GM18868 (cell line): ENCODE measurements at regions not wholly inside any gene's neighbourhood (a gene's known extent, or its start where the extent isn't known, plus 50 kb on each side); places are given as distances from the start of the nearest gene placed in this dataset.
"Not testable (repeated sequence)": the region's sequence is repeated elsewhere in the genome, so short reads cannot be mapped to it uniquely, and the experiment has no call there.

Experiments
- ATAC-seq: cut with Tn5 transposase; IDR thresholded peaks from one replicate; pipeline ENCODE4 v1.9.1; 2021; ENCODE audit warnings: mild to moderate bottlenecking, moderate library complexity; ENCODE audit not compliant: unreplicated experiment

- ATAC-seq: no peak
These were observed 204.3 kb upstream of the STAC start for GRCh38 chr3:36175916-36176461.

GRCh38 chr3:36178018-36178417, 202.3 kb upstream of the STAC start:
- ATAC-seq: no peak

GRCh38 chr3:36182024-36182423, 198.3 kb upstream of the STAC start:
- ATAC-seq: no peak

- not testable (repeated sequence) for ATAC-seq
These were observed 193.1 kb upstream of the STAC start for GRCh38 chr3:36187197-36187596.

GRCh38 chr3:36192901-36193300, 187.4 kb upstream of the STAC start:
- ATAC-seq: no peak

- ATAC-seq: no peak
These were observed 186.9 kb upstream of the STAC start for GRCh38 chr3:36193448-36193847.

- ATAC-seq: no peak
These were observed 184.2 kb upstream of the STAC start for GRCh38 chr3:36196058-36196457.

- ATAC-seq: no peak
These were observed 183.2 kb upstream of the STAC start for GRCh38 chr3:36197151-36197550.

GRCh38 chr3:36201546-36201945, 178.8 kb upstream of the STAC start:
- ATAC-seq: no peak

GRCh38 chr3:36206956-36207580, 173.2 kb upstream of the STAC start:
- ATAC-seq: no peak

- ATAC-seq: no peak
These were observed 169.3 kb upstream of the STAC start for GRCh38 chr3:36210840-36211651.

- ATAC-seq: no peak
These were observed 168.7 kb upstream of the STAC start for GRCh38 chr3:36211652-36211999.

GRCh38 chr3:36212251-36212650, 168.1 kb upstream of the STAC start:
- no peak for ATAC-seq

GRCh38 chr3:36214460-36214859, 165.8 kb upstream of the STAC start:
- no peak for ATAC-seq

GRCh38 chr3:36215241-36215640, 165.1 kb upstream of the STAC start:
- no peak for ATAC-seq

- ATAC-seq: no peak
These were observed 160.9 kb upstream of the STAC start for GRCh38 chr3:36219398-36219797.

- ATAC-seq: no peak
These were observed 160.1 kb upstream of the STAC start for GRCh38 chr3:36220173-36220572.

- ATAC-seq: no peak
These were observed 158.3 kb upstream of the STAC start for GRCh38 chr3:36221975-36222374.

GRCh38 chr3:36227980-36228379, 152.3 kb upstream of the STAC start:
- no peak for ATAC-seq

GRCh38 chr3:36229496-36229895, 150.8 kb upstream of the STAC start:
- no peak for ATAC-seq

GRCh38 chr3:36232797-36233489, 147.4 kb upstream of the STAC start:
- no peak for ATAC-seq

- no peak for ATAC-seq
These were observed 135.6 kb upstream of the STAC start for GRCh38 chr3:36244728-36245127.
